Lower leg skin (tissue), 4 donors: ENCODE measurements at regions not wholly inside any gene's neighbourhood (a gene's known extent, or its start where the extent isn't known, plus 50 kb on each side); places are given as distances from the start of the nearest gene placed in this dataset.
"Not testable (repeated sequence)": the region's sequence is repeated elsewhere in the genome, so short reads cannot be mapped to it uniquely, and the experiment has no call there.

Source experiments
- DNase-seq, 2 donors: peaks; one replicate each; pipeline ENCODE4 v3.0.0-alpha.2; 2019; ENCODE audit warnings: low spot score in 2 of 2
- H3K4me3 ChIP-seq: fragments of 200-600 bp; sonication (generic); 2 replicates; pipeline ENCODE4 v1.5.1; 2017; ENCODE audit warnings: mild to moderate bottlenecking, low read depth; ENCODE audit not compliant: poor library complexity, severe bottlenecking
- CTCF ChIP-seq, 3 donors: fragments of 450-650 bp; IDR thresholded peaks; one replicate each; pipeline ENCODE4 v1.5.1; 2016; ENCODE audit warnings: antibody characterized with exemption in 3 of 3, mild to moderate bottlenecking in 3 of 3, moderate library complexity in 2 of 3
- POLR2A ChIP-seq, 2 donors: fragments of 450-650 bp; IDR thresholded peaks; one replicate each; pipeline ENCODE4 v1.6.1; 2016 to 2017; ENCODE audit warnings: antibody characterized with exemption in 2 of 2, mild to moderate bottlenecking in 1 of 2, moderate library complexity in 1 of 2
- WGBS, 2 donors: methylation state at CpG; one replicate each; pipeline ENCODE4 v1.1.5; 2018; 5-methylcytosine and 5-hydroxymethylcytosine counted together
- intact Hi-C: fragments of 100-400 bp; cut with DNase I; formaldehyde crosslinking; loops from one replicate; pipeline ENCODE4 v1.15.0; 2023; ENCODE audit warnings: low total_unique reads

GRCh38 chr5:42872865-42873264 lies 61.2 kb upstream of the SELENOP start:
- no peak overlapping the region for H3K4me3 ChIP-seq
- DNase-seq: no peak
- TF ChIP-seq CTCF (IDR thresholded peaks at IDR 0.05): no peak
- 89 to 92% methylated on average over 3 of the region's 3 CpGs for whole genome bisulfite sequencing, 2 donors
- intact Hi-C loops: no loop called here

DNA sequence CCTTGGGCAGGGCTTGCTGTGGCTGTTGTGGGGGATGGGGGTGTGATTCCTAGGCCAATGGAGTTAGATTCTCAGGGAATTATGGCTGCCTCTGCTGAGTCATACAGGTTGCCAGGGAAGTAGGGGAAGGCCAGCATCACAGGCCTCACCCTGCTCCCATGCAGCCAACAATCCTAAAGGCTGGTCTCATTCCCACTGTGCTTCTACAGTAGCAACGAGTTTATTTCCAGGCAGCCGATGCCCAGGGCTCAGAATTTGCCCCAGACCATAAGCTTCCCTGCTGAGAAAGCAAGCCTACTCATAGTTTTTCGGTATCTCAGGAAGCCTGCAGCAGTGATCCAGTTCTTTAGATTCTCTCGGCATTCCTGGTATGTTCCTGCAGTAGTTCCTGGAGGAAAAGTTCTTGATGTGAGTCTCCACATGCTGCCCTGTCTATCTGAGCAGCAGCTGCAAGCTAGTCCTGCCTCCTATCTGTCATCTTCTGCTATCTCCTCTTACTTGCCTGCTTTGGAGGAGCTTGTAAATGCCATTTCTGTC lies 59.3 kb upstream of the SELENOP start:
- 65 to 69% methylated on average over 4 of the region's 4 CpGs for WGBS, 2 donors
- no peak overlapping the region for H3K4me3 ChIP-seq
- TF ChIP-seq CTCF (IDR thresholded peaks at IDR 0.05): no peak
- TF ChIP-seq POLR2A (IDR thresholded peaks at IDR 0.05): no peak
- DNase-seq: no peak
- intact Hi-C loops: no loop called here

GRCh38 chr5:42868417-42868816 lies 56.7 kb upstream of the SELENOP start:
- DNase-seq, intact Hi-C loops, H3K4me3 ChIP-seq: not testable (repeated sequence)
- 90% methylated on average over 5 of the region's 5 CpGs for WGBS, 2 donors

GRCh38 chr5:42864749-42865148 lies 53.1 kb upstream of the SELENOP start:
- intact Hi-C loops, H3K4me3 ChIP-seq, DNase-seq: not testable (repeated sequence)
- WGBS, 2 donors: 91 to 96% methylated on average over 3 of the region's 3 CpGs
